GM12874 (cell line): ENCODE measurements at regions not wholly inside any gene's neighbourhood (a gene's known extent, or its start where the extent isn't known, plus 50 kb on each side); places are given as distances from the start of the nearest gene placed in this dataset.

Source experiments
- CTCF ChIP-seq: IDR thresholded peaks from 2 replicates; pipeline ENCODE4 v1.5.1; 2011; ENCODE audit warnings: low read depth, mild to moderate bottlenecking, control low read depth, low read length, moderate library complexity; ENCODE audit not compliant: insufficient read depth

GRCh38 chr6:94734751-94735150 is 842.6 kb upstream of the MANEA start:
- no peak for TF ChIP-seq CTCF

GRCh38 chr6:94733066-94733465 is 844.3 kb upstream of the MANEA start:
- TF ChIP-seq CTCF, result no peak

GRCh38 chr6:94727710-94728109 is 849.6 kb upstream of the MANEA start:
- no peak for TF ChIP-seq CTCF

- no peak for TF ChIP-seq CTCF
Observed at GRCh38 chr6:94721459-94721858, 855.9 kb upstream of the MANEA start.

- TF ChIP-seq CTCF, result no peak
Observed at GRCh38 chr6:94713446-94713845, 863.9 kb upstream of the MANEA start.

GRCh38 chr6:94698773-94699172 is 878.6 kb upstream of the MANEA start:
- TF ChIP-seq CTCF, result no peak

- no peak for TF ChIP-seq CTCF
Observed at GRCh38 chr6:94683409-94683808, 893.9 kb upstream of the MANEA start.
